M059J (cell line): ENCODE measurements at regions not wholly inside any gene's neighbourhood (a gene's known extent, or its start where the extent isn't known, plus 50 kb on each side); places are given as distances from the start of the nearest gene placed in this dataset.

ENCODE experiments used
- DNase-seq: peaks from one replicate; pipeline ENCODE4 v3.0.0-alpha.2; 2012; ENCODE audit warnings: low read depth

- DNase-seq, result peak; percentile 87
Observed at GRCh38 chr6:133631421-133631820, 257.5 kb upstream of the TCF21 start.

- peak; percentile 72 for DNase-seq
Observed at GRCh38 chr6:133632206-133632605, 256.7 kb upstream of the TCF21 start.

GRCh38 chr6:133632906-133633305, 256.0 kb upstream of the TCF21 start:
- DNase-seq, result no peak

GRCh38 chr6:133634474-133634873, 254.4 kb upstream of the TCF21 start:
- no peak for DNase-seq

- DNase-seq, result no peak
Observed at GRCh38 chr6:133635447-133635846, 253.5 kb upstream of the TCF21 start.

GRCh38 chr6:133637436-133637835, 251.5 kb upstream of the TCF21 start:
- no peak for DNase-seq

GRCh38 chr6:133637874-133638273, 251.0 kb upstream of the TCF21 start:
- no peak for DNase-seq

- no peak for DNase-seq
Observed at GRCh38 chr6:133641104-133641503, 247.8 kb upstream of the TCF21 start.

GRCh38 chr6:133644548-133644891, 244.4 kb upstream of the TCF21 start:
- DNase-seq, result no peak

- peak; percentile 93 for DNase-seq
Observed at GRCh38 chr6:133644892-133645619, 243.9 kb upstream of the TCF21 start.

- peak; percentile 94 for DNase-seq
Observed at GRCh38 chr6:133645966-133646740, 242.8 kb upstream of the TCF21 start.

GRCh38 chr6:133648581-133648980, 240.3 kb upstream of the TCF21 start:
- no peak for DNase-seq

- DNase-seq, result no peak
Observed at GRCh38 chr6:133671376-133671775, 217.5 kb upstream of the TCF21 start.

GRCh38 chr6:133673056-133673455, 215.9 kb upstream of the TCF21 start:
- DNase-seq, result no peak

- no peak for DNase-seq
Observed at GRCh38 chr6:133674661-133675060, 214.3 kb upstream of the TCF21 start.

GRCh38 chr6:133680994-133681393, 207.9 kb upstream of the TCF21 start:
- DNase-seq, result no peak

GRCh38 chr6:133681891-133682290, 207.0 kb upstream of the TCF21 start:
- no peak for DNase-seq

- peak; percentile 40 for DNase-seq
Observed at GRCh38 chr6:133682506-133683307, 206.2 kb upstream of the TCF21 start.

- no peak for DNase-seq
Observed at GRCh38 chr6:133683308-133683580, 205.7 kb upstream of the TCF21 start.

- no peak for DNase-seq
Observed at GRCh38 chr6:133683606-133684005, 205.3 kb upstream of the TCF21 start.

- DNase-seq, result no peak
Observed at GRCh38 chr6:133688705-133689492, 200.0 kb upstream of the TCF21 start.

- no peak for DNase-seq
Observed at GRCh38 chr6:133689863-133690262, 199.1 kb upstream of the TCF21 start.
